HepG2 (cell line): ENCODE measurements at regions not wholly inside any gene's neighbourhood (a gene's known extent, or its start where the extent isn't known, plus 50 kb on each side); places are given as distances from the start of the nearest gene placed in this dataset.

ENCODE experiments used
- ATF7 ChIP-seq, 2 experiments: fragments of 450-650 bp in 1 of 2; sonication (generic) in 1 of 2; formaldehyde crosslinking in 1 of 2; IDR thresholded peaks; 2 replicates each; pipeline versions ENCODE4 v1.4.0 to v1.6.1; 2016 to 2020; ENCODE audit warnings: antibody characterized with exemption in 1 of 2, mild to moderate bottlenecking in 1 of 2, missing genetic modification reagents in 1 of 2
- CEBPB ChIP-seq: IDR thresholded peaks from 2 replicates; pipeline ENCODE4 v1.6.1; 2011; ENCODE audit warnings: low read depth, low read length, improper control_type of control experiment, borderline replicate concordance
- FOXK2 ChIP-seq: fragments of 450-650 bp; IDR thresholded peaks from 2 replicates; pipeline ENCODE4 v1.6.1; 2016
- FOXO4 ChIP-seq: sonication (generic); formaldehyde crosslinking; conservative IDR thresholded peaks from 2 replicates; pipeline ENCODE4 v1.8.1; 2023; ENCODE audit warnings: missing genetic modification reagents
- HOXA7 ChIP-seq: sonication (generic); formaldehyde crosslinking; IDR thresholded peaks from 2 replicates; pipeline ENCODE4 v1.8.1; 2022; ENCODE audit warnings: mild to moderate bottlenecking, missing genetic modification reagents, moderate library complexity
- POLR2A ChIP-seq, 2 experiments: IDR thresholded peaks; 2 replicates each; pipeline ENCODE4 v1.6.1; 2011; ENCODE audit warnings: low read depth in 2 of 2, low read length in 2 of 2, mild to moderate bottlenecking in 1 of 2, moderate library complexity in 1 of 2; ENCODE audit not compliant: insufficient read depth in 1 of 2
- RAD21 ChIP-seq: fragments of 450-650 bp; formaldehyde crosslinking; IDR thresholded peaks from 2 replicates; pipeline ENCODE4 v1.5.0; 2020; ENCODE audit warnings: mild to moderate bottlenecking
- RBM39 ChIP-seq: fragments of 200-400 bp; formaldehyde crosslinking; IDR thresholded peaks from one replicate; pipeline ENCODE4 v1.6.1; 2018; ENCODE audit warnings: antibody characterized with exemption, mild to moderate bottlenecking, low read depth, low read length; ENCODE audit not compliant: poor library complexity, severe bottlenecking
- SAP130 ChIP-seq: IDR thresholded peaks from 2 replicates; pipeline ENCODE4 v1.6.1; 2016; ENCODE audit warnings: low read depth
- SIN3B ChIP-seq: fragments of 150-350 bp; IDR thresholded peaks from 2 replicates; pipeline ENCODE4 v1.6.1; 2014; ENCODE audit warnings: low read length
- ZNF292 ChIP-seq: sonication (generic); formaldehyde crosslinking; IDR thresholded peaks from 2 replicates; pipeline ENCODE4 v1.8.1; 2022; ENCODE audit warnings: mild to moderate bottlenecking, low read depth, missing genetic modification reagents, borderline replicate concordance
- ZNF329 ChIP-seq: sonication (generic); formaldehyde crosslinking; IDR thresholded peaks from 2 replicates; pipeline ENCODE4 v1.9.0; 2021; ENCODE audit warnings: low read depth, mild to moderate bottlenecking, missing genetic modification reagents
- ZNF407 ChIP-seq: sonication (generic); formaldehyde crosslinking; IDR thresholded peaks from one replicate; pipeline ENCODE4 v1.5.1; 2020; ENCODE audit warnings: mild to moderate bottlenecking, missing genetic modification reagents; ENCODE audit errors: not compliant biosample characterization
- ZNF607 ChIP-seq: sonication (generic); formaldehyde crosslinking; IDR thresholded peaks from 2 replicates; pipeline ENCODE4 v1.5.1; 2020; ENCODE audit warnings: missing genetic modification reagents, mild to moderate bottlenecking, borderline replicate concordance

GRCh38 chr15:68524753-68525584 is 53.8 kb upstream of the CORO2B start:
- no peak for TF ChIP-seq HOXA7 (CRISPR knock-in tag)
- no peak for TF ChIP-seq ZNF407 (CRISPR knock-in tag)
- no peak for TF ChIP-seq SIN3B
- no peak for TF ChIP-seq ZNF329 (CRISPR knock-in tag)
- TF ChIP-seq ZNF292 (CRISPR knock-in tag): no peak
- no peak for TF ChIP-seq POLR2A (IDR thresholded peaks at IDR 0.05; ENCODE audit: insufficient read depth in 1 of 2, low read depth in 2 of 2, low read length in 2 of 2)
- TF ChIP-seq FOXK2: no peak
- TF ChIP-seq RAD21 (CRISPR knock-in tag): no peak
- no peak for TF ChIP-seq ZNF607 (CRISPR knock-in tag)
- TF ChIP-seq ATF7 (IDR thresholded peaks at IDR 0.05): no peak
- no peak for TF ChIP-seq ATF7 (CRISPR knock-in tag; IDR thresholded peaks at IDR 0.05)
- no peak for TF ChIP-seq RBM39
- no peak for TF ChIP-seq SAP130
- TF ChIP-seq CEBPB: no peak
- TF ChIP-seq FOXO4 (CRISPR knock-in tag): no peak
